ENCODE measurements at regions not wholly inside any gene's neighbourhood (a gene's known extent, or its start where the extent isn't known, plus 50 kb on each side); places are given as distances from the start of the nearest gene placed in this dataset.

DNA sequence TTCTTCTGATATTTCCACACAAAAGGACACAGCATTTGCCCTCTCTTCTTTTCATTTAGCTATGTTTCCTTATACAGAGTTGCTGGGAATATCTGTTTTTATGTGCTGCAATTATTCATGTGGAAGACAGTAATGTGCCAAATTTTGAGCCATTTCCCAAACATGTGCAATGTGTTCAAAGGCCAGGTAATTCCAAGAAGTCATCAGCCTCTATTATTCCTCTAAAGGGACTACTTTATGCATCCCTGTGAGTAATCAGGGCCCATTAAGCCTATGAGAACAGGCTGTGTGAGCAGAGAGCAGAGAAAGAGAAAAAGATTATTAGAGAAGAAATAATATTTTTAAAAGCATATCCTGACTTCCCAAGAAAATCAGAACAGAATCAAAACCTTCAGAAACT is 107.6 kb upstream of the OSR1 start:
- Histone ChIP-seq H3K36me3 (no peaks in the 10 kb centered on the region), H3K27ac (no peak overlapping the region), H3K4me3 (no peak overlapping the region), H3K4me1 (no peaks in the 10 kb centered on the region), H3K27me3 (ENCODE audit: low read depth) (no peaks in the 10 kb centered on the region), H3K9me3 (no peaks in the 10 kb centered on the region)
- DNase-seq (no peak), ATAC-seq (no peak)
- TF ChIP-seq, protein P1, sequence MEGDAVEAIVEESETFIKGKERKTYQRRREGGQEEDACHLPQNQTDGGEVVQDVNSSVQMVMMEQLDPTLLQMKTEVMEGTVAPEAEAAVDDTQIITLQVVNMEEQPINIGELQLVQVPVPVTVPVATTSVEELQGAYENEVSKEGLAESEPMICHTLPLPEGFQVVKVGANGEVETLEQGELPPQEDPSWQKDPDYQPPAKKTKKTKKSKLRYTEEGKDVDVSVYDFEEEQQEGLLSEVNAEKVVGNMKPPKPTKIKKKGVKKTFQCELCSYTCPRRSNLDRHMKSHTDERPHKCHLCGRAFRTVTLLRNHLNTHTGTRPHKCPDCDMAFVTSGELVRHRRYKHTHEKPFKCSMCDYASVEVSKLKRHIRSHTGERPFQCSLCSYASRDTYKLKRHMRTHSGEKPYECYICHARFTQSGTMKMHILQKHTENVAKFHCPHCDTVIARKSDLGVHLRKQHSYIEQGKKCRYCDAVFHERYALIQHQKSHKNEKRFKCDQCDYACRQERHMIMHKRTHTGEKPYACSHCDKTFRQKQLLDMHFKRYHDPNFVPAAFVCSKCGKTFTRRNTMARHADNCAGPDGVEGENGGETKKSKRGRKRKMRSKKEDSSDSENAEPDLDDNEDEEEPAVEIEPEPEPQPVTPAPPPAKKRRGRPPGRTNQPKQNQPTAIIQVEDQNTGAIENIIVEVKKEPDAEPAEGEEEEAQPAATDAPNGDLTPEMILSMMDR (IDR thresholded peaks at IDR 0.05) = no peak
- intact Hi-C loops (cut with DNase I) = no loop called here

DNA sequence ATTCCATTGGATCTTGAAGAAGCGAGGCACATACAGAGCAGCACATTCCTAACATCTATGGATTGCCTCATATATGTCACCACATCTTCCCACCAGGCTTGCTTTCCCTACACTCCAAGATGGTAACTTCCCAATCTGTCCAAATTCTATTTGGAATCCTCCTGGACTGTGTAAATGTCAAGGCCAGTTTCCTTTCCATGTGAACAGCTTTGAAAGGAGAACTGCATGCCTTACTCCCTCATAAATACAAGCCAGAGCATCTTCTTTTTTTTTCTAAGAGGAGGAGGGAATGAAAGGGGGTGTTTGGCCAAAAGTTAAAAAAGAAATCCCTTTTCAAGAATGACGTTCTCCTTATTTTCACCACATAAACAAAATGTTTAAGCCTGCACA is 103.8 kb upstream of the OSR1 start:
- no peaks in the 10 kb centered on the region for H3K4me1 ChIP-seq
- no peaks in the 10 kb centered on the region for H3K36me3 ChIP-seq
- no peaks in the 10 kb centered on the region for H3K9me3 ChIP-seq
- H3K27ac ChIP-seq = no peak overlapping the region
- intact Hi-C loops (cut with DNase I) = no loop called here
- H3K27me3 ChIP-seq (ENCODE audit: low read depth) = no peaks in the 10 kb centered on the region
- DNase-seq (no peak), ATAC-seq (no peak)
- no peak overlapping the region for H3K4me3 ChIP-seq
- TF ChIP-seq, protein P1 (IDR thresholded peaks at IDR 0.05) = no peak

DNA sequence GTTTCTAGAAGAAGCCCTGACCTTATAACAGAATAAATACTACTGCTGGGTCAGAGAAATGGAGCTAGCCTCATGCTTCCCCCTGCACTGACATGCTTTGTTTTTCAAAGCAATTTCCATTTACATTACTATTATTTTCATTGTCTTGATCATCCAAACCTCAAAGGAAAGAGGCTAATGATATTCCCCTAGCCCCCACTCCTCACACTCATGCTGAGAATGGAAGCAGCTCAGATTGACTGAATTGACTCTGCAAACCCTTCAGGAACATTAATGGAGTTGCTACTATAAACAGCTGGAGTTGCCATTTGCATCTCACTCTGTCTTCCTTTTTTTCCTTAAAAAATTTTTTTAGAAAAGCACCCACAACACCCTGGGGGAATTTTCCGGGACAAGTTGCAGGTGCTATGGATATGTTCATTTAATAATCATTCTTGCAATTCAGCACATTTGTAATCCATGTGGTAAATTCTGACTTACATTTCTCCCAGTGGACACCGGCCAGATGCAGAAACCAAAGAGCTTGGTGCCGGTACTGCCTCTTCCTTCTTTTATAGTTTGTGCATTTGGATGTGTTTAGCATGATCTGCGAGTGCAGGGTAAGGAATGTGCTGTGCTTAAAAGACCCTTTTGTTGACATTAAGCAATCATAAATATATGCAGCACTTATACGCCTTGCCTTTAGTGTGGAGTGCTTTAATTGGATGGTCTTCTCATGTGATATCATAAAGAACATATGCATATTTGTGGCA is 103.3 kb upstream of the OSR1 start:
- H3K27me3 ChIP-seq (ENCODE audit: low read depth) = no peaks in the 10 kb centered on the region
- ATAC-seq (no peak), DNase-seq (no peak)
- TF ChIP-seq, protein P1 (IDR thresholded peaks at IDR 0.05) = no peak
- no peak overlapping the region for H3K27ac ChIP-seq
- no peaks in the 10 kb centered on the region for H3K36me3 ChIP-seq
- intact Hi-C loops (cut with DNase I) = no loop called here
- H3K9me3 ChIP-seq = no peaks in the 10 kb centered on the region
- no peaks in the 10 kb centered on the region for H3K4me1 ChIP-seq
- H3K4me3 ChIP-seq = no peak overlapping the region

DNA sequence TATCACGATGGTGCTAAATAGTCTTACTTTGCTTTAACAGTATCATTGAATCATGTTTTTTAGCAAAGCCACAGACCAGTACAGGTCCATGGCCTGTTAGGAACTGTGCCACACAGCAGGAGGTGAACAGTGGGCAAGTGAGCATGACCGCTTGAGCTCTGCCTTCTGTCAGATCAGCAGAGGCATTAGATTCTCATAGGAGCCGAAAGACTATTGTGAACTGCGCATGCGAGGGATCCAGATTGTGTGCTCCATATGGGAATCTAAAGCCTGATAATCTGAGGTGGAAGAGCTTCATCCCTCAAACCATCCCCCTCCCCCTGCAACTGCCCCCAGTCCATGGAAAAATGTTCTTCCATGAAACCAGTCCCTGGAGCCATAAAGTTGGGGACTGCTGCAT is 102.3 kb upstream of the OSR1 start:
- TF ChIP-seq, protein P1 (IDR thresholded peaks at IDR 0.05) = no peak

DNA sequence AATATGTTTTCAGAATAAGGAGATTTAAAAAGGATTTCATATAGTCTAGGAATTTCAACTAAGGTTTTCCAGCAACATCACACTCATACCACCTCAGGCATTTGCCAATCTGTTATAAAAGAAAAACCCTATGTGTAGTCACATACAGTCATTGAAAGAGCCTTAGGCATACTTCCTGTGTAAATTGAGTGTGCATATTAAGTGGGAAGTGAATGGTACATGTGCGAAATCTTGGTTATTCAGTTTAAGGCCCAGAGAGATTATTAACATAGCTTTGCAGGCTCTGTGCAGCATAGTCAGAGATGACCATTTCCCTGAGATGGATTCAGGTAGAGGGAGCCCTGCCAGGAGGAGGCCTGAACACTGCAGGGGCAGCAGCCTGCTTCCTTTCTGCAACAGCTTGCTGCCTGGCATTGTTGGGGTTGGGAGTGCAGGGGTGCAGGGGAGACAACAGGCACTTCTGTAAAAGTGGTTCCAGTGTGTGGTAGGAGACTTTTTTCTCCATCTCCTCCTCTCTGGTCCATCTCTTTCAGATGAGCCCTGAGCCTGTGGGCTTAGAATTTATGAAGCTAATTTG is 100.1 kb upstream of the OSR1 start:
- Histone ChIP-seq H3K4me1 (no peaks in the 10 kb centered on the region), H3K9me3 (no peaks in the 10 kb centered on the region), H3K36me3 (no peaks in the 10 kb centered on the region), H3K27me3 (ENCODE audit: low read depth) (no peaks in the 10 kb centered on the region), H3K27ac (no peak overlapping the region), H3K4me3 (no peak overlapping the region)
- ATAC-seq (no peak), DNase-seq (no peak)
- intact Hi-C loops (cut with DNase I) = no loop called here
- TF ChIP-seq, protein P1 (IDR thresholded peaks at IDR 0.05) = no peak

More for the DNA sequence above, 102.3 kb upstream of the OSR1 start:
- Histone ChIP-seq H3K36me3 (no peaks in the 10 kb centered on the region), H3K27ac (no peak overlapping the region), H3K27me3 (ENCODE audit: low read depth) (no peaks in the 10 kb centered on the region), H3K4me1 (no peaks in the 10 kb centered on the region), H3K9me3 (no peaks in the 10 kb centered on the region), H3K4me3 (no peak overlapping the region)
- no peak for DNase-seq
- intact Hi-C loops (cut with DNase I) = no loop called here
- ATAC-seq = no peak
